ENCODE measurements at regions not wholly inside any gene's neighbourhood (a gene's known extent, or its start where the extent isn't known, plus 50 kb on each side); places are given as distances from the start of the nearest gene placed in this dataset.

GRCh38 chr1:199041173-199041914, 402.5 kb downstream of the PTPRC start:
- ChIA-PET CTCF (no interaction called here), POLR2A (no interaction called here)
- DNase-seq (ENCODE audit: low read depth, low spot score) = no peak
- no peak overlapping the region for H3K4me3 ChIP-seq (ENCODE audit: low read depth, low read length)
- TF ChIP-seq CTCF (IDR thresholded peaks at IDR 0.05; ENCODE audit: insufficient read depth, low read length, missing control alignments) = no peak

- DNase-seq (ENCODE audit: low read depth, low spot score) = no peak
- no peak overlapping the region for H3K4me3 ChIP-seq (ENCODE audit: low read depth, low read length)
- TF ChIP-seq CTCF (IDR thresholded peaks at IDR 0.05; ENCODE audit: insufficient read depth, low read length, missing control alignments) = no peak
- CTCF ChIA-PET = no interaction called here
- POLR2A ChIA-PET = no interaction called here
Measured at GRCh38 chr1:199042193-199042592, 403.4 kb downstream of the PTPRC start.

- DNase-seq (ENCODE audit: low read depth, low spot score) = no peak
- POLR2A ChIA-PET = no interaction called here
- CTCF ChIA-PET = no interaction called here
- no peak for TF ChIP-seq CTCF (IDR thresholded peaks at IDR 0.05; ENCODE audit: insufficient read depth, low read length, missing control alignments)
- no peak overlapping the region for H3K4me3 ChIP-seq (ENCODE audit: low read depth, low read length)
Measured at GRCh38 chr1:199044191-199044590, 405.4 kb downstream of the PTPRC start.

GRCh38 chr1:199046618-199047017, 407.8 kb downstream of the PTPRC start:
- TF ChIP-seq CTCF (IDR thresholded peaks at IDR 0.05; ENCODE audit: insufficient read depth, low read length, missing control alignments) = no peak

GRCh38 chr1:199054694-199055093, 415.9 kb downstream of the PTPRC start:
- DNase-seq (ENCODE audit: low read depth, low spot score) = no peak
- POLR2A ChIA-PET = no interaction called here
- CTCF ChIA-PET = no interaction called here

More at GRCh38 chr1:199046618-199047017, 407.8 kb downstream of the PTPRC start:
- ChIA-PET POLR2A (no interaction called here), CTCF (interaction anchor here (0.9 to 1.7 kb wide), 3 partner anchors 11 to 290 kb away, joined by 3 to 4 read pairs (median 3); no protein-coding TSS in a partner anchor)
- no peak for DNase-seq (ENCODE audit: low read depth, low spot score)
- H3K4me3 ChIP-seq (ENCODE audit: low read depth, low read length) = no peak overlapping the region

GRCh38 chr1:199057322-199057721, 418.5 kb downstream of the PTPRC start:
- TF ChIP-seq CTCF (IDR thresholded peaks at IDR 0.05; ENCODE audit: insufficient read depth, low read length, missing control alignments) = no peak
- no peak for DNase-seq (ENCODE audit: low read depth, low spot score)
- ChIA-PET CTCF (no interaction called here), POLR2A (no interaction called here)
- no peak overlapping the region for H3K4me3 ChIP-seq (ENCODE audit: low read depth, low read length)

More at GRCh38 chr1:199054694-199055093, 415.9 kb downstream of the PTPRC start:
- no peak for TF ChIP-seq CTCF (IDR thresholded peaks at IDR 0.05; ENCODE audit: insufficient read depth, low read length, missing control alignments)
- no peak overlapping the region for H3K4me3 ChIP-seq (ENCODE audit: low read depth, low read length)

Data from AG04449 (cell line).